Thymus (tissue), 11 donors: ENCODE measurements at regions not wholly inside any gene's neighbourhood (a gene's known extent, or its start where the extent isn't known, plus 50 kb on each side); places are given as distances from the start of the nearest gene placed in this dataset.

Source experiments
- DNase-seq, 9 donors: peaks; one replicate each; pipeline ENCODE4 v3.0.0-alpha.2; 2013; ENCODE audit warnings: low spot score in 9 of 9, low read depth in 6 of 9, missing footprints in 1 of 9
- H3K27ac ChIP-seq, 2 donors: one replicate each; pipeline ENCODE4 v1.5.1; 2013; ENCODE audit warnings: control low read depth in 1 of 2, low read depth in 1 of 2, low read length in 1 of 2, mild to moderate bottlenecking in 1 of 2, moderate library complexity in 1 of 2
- H3K27me3 ChIP-seq, 2 donors: one replicate each; pipeline ENCODE4 v1.5.1; 2013; ENCODE audit warnings: low read length in 1 of 2; ENCODE audit not compliant: control insufficient read depth in 2 of 2, insufficient read depth in 1 of 2
- H3K36me3 ChIP-seq, 2 donors: one replicate each; pipeline ENCODE4 v1.5.1; 2013; ENCODE audit warnings: low read length in 1 of 2, mild to moderate bottlenecking in 1 of 2, moderate library complexity in 1 of 2; ENCODE audit not compliant: control insufficient read depth in 2 of 2, insufficient read depth in 2 of 2
- H3K4me1 ChIP-seq, 2 donors: one replicate each; pipeline ENCODE4 v1.5.1; 2013; ENCODE audit warnings: low read length in 2 of 2; ENCODE audit not compliant: control insufficient read depth in 2 of 2, insufficient read depth in 2 of 2
- H3K4me3 ChIP-seq, 2 donors: one replicate each; pipeline ENCODE4 v1.5.1; 2013; ENCODE audit warnings: low read length in 2 of 2, control low read depth in 1 of 2, mild to moderate bottlenecking in 1 of 2
- H3K9me3 ChIP-seq, 2 donors: one replicate each; pipeline ENCODE4 v1.5.1; 2013; ENCODE audit warnings: low read length in 1 of 2, mild to moderate bottlenecking in 1 of 2; ENCODE audit not compliant: control insufficient read depth in 2 of 2, insufficient read depth in 1 of 2
- WGBS: extraction: QIAGEN DNeasy Blood & Tissue Kit; methylation state at CpG from one replicate; pipeline ENCODE4 v1.1.7; 2013; 5-methylcytosine and 5-hydroxymethylcytosine counted together
- donor health status: healthy.

GRCh38 chrX:139091878-139092277 is 380.4 kb upstream of the FGF13 start:
- Histone ChIP-seq H3K27me3 (no peaks in the 10 kb centered on the region), H3K9me3 (no peaks in the 10 kb centered on the region), H3K36me3 (no peaks in the 10 kb centered on the region), H3K4me1 (no peaks in the 10 kb centered on the region), H3K4me3 (no peak overlapping the region), H3K27ac (no peak overlapping the region)
- DNase-seq = no peak
- WGBS = 91% methylated on average over 3 of the region's 3 CpGs

- no peak for DNase-seq
- H3K4me1 ChIP-seq = no peaks in the 10 kb centered on the region
- no peaks in the 10 kb centered on the region for H3K36me3 ChIP-seq
- H3K4me3 ChIP-seq = no peak overlapping the region
- no peaks in the 10 kb centered on the region for H3K27me3 ChIP-seq
- H3K27ac ChIP-seq = no peak overlapping the region
- H3K9me3 ChIP-seq = no peaks in the 10 kb centered on the region
These were observed 379.5 kb upstream of the FGF13 start for GRCh38 chrX:139091066-139091465.

GRCh38 chrX:139086246-139086645 is 374.7 kb upstream of the FGF13 start:
- Histone ChIP-seq H3K36me3 (no peaks in the 10 kb centered on the region), H3K4me3 (no peak overlapping the region), H3K4me1 (no peaks in the 10 kb centered on the region), H3K27ac (no peak overlapping the region), H3K9me3 (no peaks in the 10 kb centered on the region), H3K27me3 (no peaks in the 10 kb centered on the region)
- no peak for DNase-seq
- 89% methylated on average over 2 of the region's 2 CpGs for WGBS

- H3K27me3 ChIP-seq = no peaks in the 10 kb centered on the region
- H3K4me1 ChIP-seq = no peaks in the 10 kb centered on the region
- H3K36me3 ChIP-seq = no peaks in the 10 kb centered on the region
- no peak for DNase-seq
- H3K4me3 ChIP-seq = no peak overlapping the region
- H3K27ac ChIP-seq = no peak overlapping the region
- H3K9me3 ChIP-seq = no peaks in the 10 kb centered on the region
These were observed 373.9 kb upstream of the FGF13 start for GRCh38 chrX:139085404-139085803.

GRCh38 chrX:139083191-139083590 is 371.7 kb upstream of the FGF13 start:
- Histone ChIP-seq H3K27me3 (no peaks in the 10 kb centered on the region), H3K36me3 (no peaks in the 10 kb centered on the region), H3K27ac (no peak overlapping the region), H3K4me1 (no peaks in the 10 kb centered on the region), H3K9me3 (no peaks in the 10 kb centered on the region), H3K4me3 (no peak overlapping the region)
- no peak for DNase-seq
- 44% methylated on average over 3 of the region's 3 CpGs for WGBS

- Histone ChIP-seq H3K4me3 (no peak overlapping the region), H3K36me3 (no peaks in the 10 kb centered on the region), H3K9me3 (no peaks in the 10 kb centered on the region), H3K27me3 (no peaks in the 10 kb centered on the region), H3K27ac (no peak overlapping the region), H3K4me1 (no peaks in the 10 kb centered on the region)
- no peak for DNase-seq
- 92% methylated on average over 3 of the region's 3 CpGs for WGBS
These were observed 370.4 kb upstream of the FGF13 start for GRCh38 chrX:139081965-139082364.

GRCh38 chrX:139079789-139080188 is 368.3 kb upstream of the FGF13 start:
- Histone ChIP-seq H3K36me3 (no peaks in the 10 kb centered on the region), H3K27ac (no peak overlapping the region), H3K4me3 (no peak overlapping the region), H3K9me3 (no peaks in the 10 kb centered on the region), H3K4me1 (no peaks in the 10 kb centered on the region), H3K27me3 (no peaks in the 10 kb centered on the region)
- DNase-seq = no peak
- WGBS = 99% methylated on average over 2 of the region's 2 CpGs

- Histone ChIP-seq H3K27me3 (no peaks in the 10 kb centered on the region), H3K27ac (no peak overlapping the region), H3K9me3 (no peaks in the 10 kb centered on the region), H3K4me1 (no peaks in the 10 kb centered on the region), H3K36me3 (no peaks in the 10 kb centered on the region), H3K4me3 (no peak overlapping the region)
- WGBS = 93% methylated on average over 8 of the region's 8 CpGs
- no peak for DNase-seq
These were observed 367.3 kb upstream of the FGF13 start for GRCh38 chrX:139078761-139079280.

- H3K36me3 ChIP-seq = no peaks in the 10 kb centered on the region
- H3K4me3 ChIP-seq = no peak overlapping the region
- H3K4me1 ChIP-seq = no peaks in the 10 kb centered on the region
- DNase-seq = no peak
- H3K27ac ChIP-seq = no peak overlapping the region
- H3K9me3 ChIP-seq = no peaks in the 10 kb centered on the region
- WGBS = 80% methylated on average over 1 of the region's 1 CpG
- no peaks in the 10 kb centered on the region for H3K27me3 ChIP-seq
These were observed 366.8 kb upstream of the FGF13 start for GRCh38 chrX:139078342-139078741.
